ENCODE measurements at regions not wholly inside any gene's neighbourhood (a gene's known extent, or its start where the extent isn't known, plus 50 kb on each side); places are given as distances from the start of the nearest gene placed in this dataset.

GRCh38 chr3:14057701-14058100 lies 67.0 kb downstream of the CHCHD4 start:
- TF ChIP-seq, protein P1, sequence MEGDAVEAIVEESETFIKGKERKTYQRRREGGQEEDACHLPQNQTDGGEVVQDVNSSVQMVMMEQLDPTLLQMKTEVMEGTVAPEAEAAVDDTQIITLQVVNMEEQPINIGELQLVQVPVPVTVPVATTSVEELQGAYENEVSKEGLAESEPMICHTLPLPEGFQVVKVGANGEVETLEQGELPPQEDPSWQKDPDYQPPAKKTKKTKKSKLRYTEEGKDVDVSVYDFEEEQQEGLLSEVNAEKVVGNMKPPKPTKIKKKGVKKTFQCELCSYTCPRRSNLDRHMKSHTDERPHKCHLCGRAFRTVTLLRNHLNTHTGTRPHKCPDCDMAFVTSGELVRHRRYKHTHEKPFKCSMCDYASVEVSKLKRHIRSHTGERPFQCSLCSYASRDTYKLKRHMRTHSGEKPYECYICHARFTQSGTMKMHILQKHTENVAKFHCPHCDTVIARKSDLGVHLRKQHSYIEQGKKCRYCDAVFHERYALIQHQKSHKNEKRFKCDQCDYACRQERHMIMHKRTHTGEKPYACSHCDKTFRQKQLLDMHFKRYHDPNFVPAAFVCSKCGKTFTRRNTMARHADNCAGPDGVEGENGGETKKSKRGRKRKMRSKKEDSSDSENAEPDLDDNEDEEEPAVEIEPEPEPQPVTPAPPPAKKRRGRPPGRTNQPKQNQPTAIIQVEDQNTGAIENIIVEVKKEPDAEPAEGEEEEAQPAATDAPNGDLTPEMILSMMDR (IDR thresholded peaks at IDR 0.05; ENCODE audit: insufficient read depth, low read length): no peak
- no peak for DNase-seq (ENCODE audit: low read depth)
- H3K4me3 ChIP-seq (ENCODE audit: low read depth, low read length): no peak overlapping the region

GRCh38 chr3:14047841-14048240 lies 76.8 kb downstream of the CHCHD4 start:
- TF ChIP-seq, protein P1 (IDR thresholded peaks at IDR 0.05; ENCODE audit: insufficient read depth, low read length): no peak
- H3K4me3 ChIP-seq (ENCODE audit: low read depth, low read length): no peak overlapping the region
- no peak for DNase-seq (ENCODE audit: low read depth)

DNA sequence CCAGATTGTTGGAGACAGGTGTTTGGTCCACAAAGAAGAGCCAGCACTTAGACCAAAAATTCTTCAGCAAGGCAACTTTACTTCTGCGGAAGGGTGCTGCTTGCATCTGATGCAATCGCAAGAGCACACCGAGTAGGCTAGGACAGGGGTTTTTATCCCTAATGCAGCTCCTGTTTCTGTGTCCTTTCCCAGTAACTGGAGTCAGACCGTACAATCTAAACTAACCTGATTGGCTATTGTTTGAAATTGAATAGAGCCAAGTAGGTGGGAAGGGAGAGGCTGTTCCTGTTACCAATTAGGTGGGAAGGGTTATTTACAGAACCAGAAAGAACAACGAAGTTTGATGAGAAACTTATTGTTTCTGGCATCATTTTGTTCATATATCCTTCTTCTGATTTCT lies 77.6 kb downstream of the CHCHD4 start:
- TF ChIP-seq, protein P1 (IDR thresholded peaks at IDR 0.05; ENCODE audit: insufficient read depth, low read length): no peak
- no peak overlapping the region for H3K4me3 ChIP-seq (ENCODE audit: low read depth, low read length)
- no peak for DNase-seq (ENCODE audit: low read depth)

GRCh38 chr3:14042680-14043079 lies 82.0 kb downstream of the CHCHD4 start:
- peak; percentile 48 for DNase-seq (ENCODE audit: low read depth)
- no peak overlapping the region for H3K4me3 ChIP-seq (ENCODE audit: low read depth, low read length)
- TF ChIP-seq, protein P1 (IDR thresholded peaks at IDR 0.05; ENCODE audit: insufficient read depth, low read length): no peak

GRCh38 chr3:14039149-14039548 lies 85.5 kb downstream of the CHCHD4 start:
- H3K4me3 ChIP-seq (ENCODE audit: low read depth, low read length): no peak overlapping the region
- no peak for DNase-seq (ENCODE audit: low read depth)
- TF ChIP-seq, protein P1 (IDR thresholded peaks at IDR 0.05; ENCODE audit: insufficient read depth, low read length): no peak

DNA sequence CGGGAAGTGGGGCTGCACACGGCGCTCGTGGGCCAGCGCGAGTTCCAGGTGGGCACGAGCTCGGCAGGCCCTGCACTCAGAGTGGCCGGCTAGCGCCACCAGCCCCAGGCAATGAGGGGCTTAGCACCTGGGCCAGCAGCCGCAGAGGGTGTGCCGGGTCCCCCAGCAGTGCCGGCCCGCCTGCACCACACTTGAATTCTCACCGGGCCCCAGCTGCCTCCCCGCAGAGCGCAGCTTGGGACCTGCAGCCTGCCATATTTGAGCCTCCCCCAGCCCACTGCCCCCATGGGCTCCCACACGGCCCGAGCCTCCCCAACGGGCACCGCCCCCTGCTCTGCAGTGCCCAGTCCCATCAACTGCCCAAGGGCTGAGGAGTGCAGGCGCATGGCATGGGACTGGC lies 87.5 kb downstream of the CHCHD4 start:
- TF ChIP-seq, protein P1 (IDR thresholded peaks at IDR 0.05; ENCODE audit: insufficient read depth, low read length): no peak
- H3K4me3 ChIP-seq (ENCODE audit: low read depth, low read length): no peak overlapping the region
- no peak for DNase-seq (ENCODE audit: low read depth)

DNA sequence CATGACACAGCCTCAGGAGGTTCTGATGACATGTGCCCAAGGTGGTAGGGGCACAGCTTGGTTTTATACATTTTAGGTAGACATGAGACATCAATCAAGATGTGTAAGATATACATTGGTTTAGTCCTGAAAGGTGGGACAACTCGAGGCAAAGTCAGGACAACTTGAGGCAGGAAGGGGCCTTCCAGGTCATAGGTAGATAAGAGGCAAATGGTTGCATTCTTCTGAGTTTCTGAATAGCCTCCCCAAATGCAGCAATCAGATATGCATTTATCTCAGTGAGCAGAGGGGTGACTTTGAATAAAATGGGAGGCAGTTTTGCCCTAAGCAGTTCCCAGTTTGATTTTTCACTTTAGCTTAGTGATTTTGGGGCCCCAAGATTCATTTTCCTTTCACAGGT lies 91.6 kb downstream of the CHCHD4 start:
- TF ChIP-seq, protein P1 (IDR thresholded peaks at IDR 0.05; ENCODE audit: insufficient read depth, low read length): no peak
- DNase-seq (ENCODE audit: low read depth): no peak
- H3K4me3 ChIP-seq (ENCODE audit: low read depth, low read length): no peak overlapping the region
